ENCODE measurements at regions not wholly inside any gene's neighbourhood (a gene's known extent, or its start where the extent isn't known, plus 50 kb on each side); places are given as distances from the start of the nearest gene placed in this dataset.

DNA sequence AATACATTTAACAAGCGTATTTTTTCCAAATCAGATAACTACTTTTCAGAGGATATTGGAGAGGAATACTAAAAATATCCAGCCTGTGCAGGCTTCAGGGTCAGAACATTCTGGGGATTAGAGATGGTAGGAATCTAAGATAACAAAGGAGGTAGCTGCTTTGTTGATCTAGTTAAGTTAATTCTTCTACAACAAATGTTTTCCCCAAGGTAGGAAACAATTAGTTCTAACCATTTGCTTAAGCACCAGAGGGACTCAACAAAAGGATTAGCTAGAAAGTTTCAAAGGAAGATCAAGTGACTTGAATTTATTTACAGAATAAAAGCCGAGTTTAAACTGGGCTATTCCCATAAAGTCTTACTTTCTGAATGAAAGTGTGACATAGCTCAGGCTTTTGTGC lies 524.2 kb downstream of the TMTC2 start:
- Histone ChIP-seq H3K9me3 (no peaks in the 10 kb centered on the region), H3K27me3 (no peaks in the 10 kb centered on the region), H3K4me3 (no peak overlapping the region), H3K4me1 (no peaks in the 10 kb centered on the region), H3K36me3 (no peaks in the 10 kb centered on the region), H3K27ac (no peak overlapping the region)
- no peak for DNase-seq
- intact Hi-C loops (cut with DNase I; ENCODE audit: low total_unique reads): no loop called here
- WGBS, 2 donors (ENCODE audit: low coverage in 1 of 2): 54 to 56% methylated on average over 2 of the region's 2 CpGs
- in situ Hi-C loops (cut with MboI; ENCODE audit: low pct_ligation_motif_present in 1 of 4, low pct_unique_long_range_greater_than_20kb in 1 of 4, low sequenced_read_pairs in 3 of 4): no loop called here
- TF ChIP-seq POLR2A (IDR thresholded peaks at IDR 0.05) (no peak), POLR2AphosphoS5 (IDR thresholded peaks at IDR 0.05) (no peak), EP300 (IDR thresholded peaks at IDR 0.05; ENCODE audit: low read depth) (no peak)
- TF ChIP-seq, protein P1, sequence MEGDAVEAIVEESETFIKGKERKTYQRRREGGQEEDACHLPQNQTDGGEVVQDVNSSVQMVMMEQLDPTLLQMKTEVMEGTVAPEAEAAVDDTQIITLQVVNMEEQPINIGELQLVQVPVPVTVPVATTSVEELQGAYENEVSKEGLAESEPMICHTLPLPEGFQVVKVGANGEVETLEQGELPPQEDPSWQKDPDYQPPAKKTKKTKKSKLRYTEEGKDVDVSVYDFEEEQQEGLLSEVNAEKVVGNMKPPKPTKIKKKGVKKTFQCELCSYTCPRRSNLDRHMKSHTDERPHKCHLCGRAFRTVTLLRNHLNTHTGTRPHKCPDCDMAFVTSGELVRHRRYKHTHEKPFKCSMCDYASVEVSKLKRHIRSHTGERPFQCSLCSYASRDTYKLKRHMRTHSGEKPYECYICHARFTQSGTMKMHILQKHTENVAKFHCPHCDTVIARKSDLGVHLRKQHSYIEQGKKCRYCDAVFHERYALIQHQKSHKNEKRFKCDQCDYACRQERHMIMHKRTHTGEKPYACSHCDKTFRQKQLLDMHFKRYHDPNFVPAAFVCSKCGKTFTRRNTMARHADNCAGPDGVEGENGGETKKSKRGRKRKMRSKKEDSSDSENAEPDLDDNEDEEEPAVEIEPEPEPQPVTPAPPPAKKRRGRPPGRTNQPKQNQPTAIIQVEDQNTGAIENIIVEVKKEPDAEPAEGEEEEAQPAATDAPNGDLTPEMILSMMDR (IDR thresholded peaks at IDR 0.05): no peak

DNA sequence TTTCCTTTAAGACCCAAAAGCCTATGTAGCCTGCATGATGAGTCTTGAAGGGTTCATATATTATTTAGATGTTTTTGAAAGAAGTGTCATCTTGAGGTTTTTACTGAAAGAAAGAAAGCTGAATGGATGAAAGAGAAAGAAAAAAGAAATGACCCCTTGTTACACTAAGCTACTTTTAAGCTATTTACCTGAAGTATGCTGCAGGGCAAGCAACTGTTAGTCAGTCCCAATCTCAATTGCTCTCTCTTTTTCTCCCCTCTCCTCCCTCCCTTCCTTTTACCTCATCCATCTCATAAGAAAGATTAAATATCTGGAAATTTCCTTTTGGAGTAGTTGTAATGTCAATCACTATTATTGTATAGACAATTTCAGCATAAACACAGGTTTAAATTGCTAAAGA lies 512.4 kb downstream of the TMTC2 start:
- TF ChIP-seq, protein P1 (IDR thresholded peaks at IDR 0.05): no peak
- TF ChIP-seq POLR2A (IDR thresholded peaks at IDR 0.05): no peak
- TF ChIP-seq POLR2AphosphoS5 (IDR thresholded peaks at IDR 0.05): no peak
- TF ChIP-seq EP300 (IDR thresholded peaks at IDR 0.05; ENCODE audit: low read depth): no peak
- intact Hi-C loops (cut with DNase I; ENCODE audit: low total_unique reads) (no loop called here), in situ Hi-C loops (cut with MboI; ENCODE audit: low pct_ligation_motif_present in 1 of 4, low pct_unique_long_range_greater_than_20kb in 1 of 4, low sequenced_read_pairs in 3 of 4) (no loop called here)
- H3K27me3 ChIP-seq: no peaks in the 10 kb centered on the region
- no peaks in the 10 kb centered on the region for H3K9me3 ChIP-seq
- no peaks in the 10 kb centered on the region for H3K36me3 ChIP-seq
- H3K4me1 ChIP-seq: no peaks in the 10 kb centered on the region
- H3K4me3 ChIP-seq: no peak overlapping the region
- H3K27ac ChIP-seq: no peak overlapping the region
- no peak for DNase-seq

- no peaks in the 10 kb centered on the region for H3K36me3 ChIP-seq
- no peak overlapping the region for H3K4me3 ChIP-seq
- H3K9me3 ChIP-seq: no peaks in the 10 kb centered on the region
- no peak overlapping the region for H3K27ac ChIP-seq
- in situ Hi-C loops (cut with MboI; ENCODE audit: low pct_ligation_motif_present in 1 of 4, low pct_unique_long_range_greater_than_20kb in 1 of 4, low sequenced_read_pairs in 3 of 4) (no loop called here), intact Hi-C loops (cut with DNase I; ENCODE audit: low total_unique reads) (no loop called here)
- H3K4me1 ChIP-seq: no peaks in the 10 kb centered on the region
- no peaks in the 10 kb centered on the region for H3K27me3 ChIP-seq
- no peak for DNase-seq
- TF ChIP-seq, protein P1 (IDR thresholded peaks at IDR 0.05): no peak
- TF ChIP-seq POLR2AphosphoS5 (IDR thresholded peaks at IDR 0.05) (no peak), POLR2A (IDR thresholded peaks at IDR 0.05) (no peak), EP300 (IDR thresholded peaks at IDR 0.05; ENCODE audit: low read depth) (no peak)
- WGBS, 2 donors (ENCODE audit: low coverage in 1 of 2): 15 to 42% methylated on average over 3 of the region's 3 CpGs
Observed at GRCh38 chr12:83198291-83199015, 511.7 kb downstream of the TMTC2 start.

DNA sequence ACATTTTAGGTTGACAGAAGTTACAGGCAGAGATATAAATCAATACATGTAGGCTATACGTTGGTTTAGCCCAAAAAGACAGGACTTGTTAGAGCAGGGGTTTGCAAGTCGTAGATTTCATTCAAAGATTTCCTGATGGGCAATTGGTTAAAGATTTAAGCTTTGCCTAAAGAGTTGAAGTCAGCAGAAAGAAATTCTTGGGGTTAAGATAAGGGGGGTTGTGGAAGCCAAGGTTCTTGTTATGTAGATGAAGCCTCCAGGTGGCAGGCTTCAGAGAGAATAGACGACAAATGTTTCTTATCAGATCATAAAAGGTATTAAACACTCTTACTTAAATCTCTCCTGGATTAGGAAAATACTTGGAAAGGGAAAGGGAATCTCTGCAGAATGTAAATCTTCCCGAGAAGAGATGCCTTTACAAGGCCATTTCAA lies 510.8 kb downstream of the TMTC2 start:
- H3K27me3 ChIP-seq: no peaks in the 10 kb centered on the region
- no peak overlapping the region for H3K27ac ChIP-seq
- no peaks in the 10 kb centered on the region for H3K36me3 ChIP-seq
- in situ Hi-C loops (cut with MboI; ENCODE audit: low pct_ligation_motif_present in 1 of 4, low pct_unique_long_range_greater_than_20kb in 1 of 4, low sequenced_read_pairs in 3 of 4) (no loop called here), intact Hi-C loops (cut with DNase I; ENCODE audit: low total_unique reads) (no loop called here)
- H3K4me3 ChIP-seq: no peak overlapping the region
- H3K4me1 ChIP-seq: no peaks in the 10 kb centered on the region
- TF ChIP-seq POLR2A (IDR thresholded peaks at IDR 0.05): no peak
- TF ChIP-seq, protein P1 (IDR thresholded peaks at IDR 0.05): no peak
- no peak for TF ChIP-seq POLR2AphosphoS5 (IDR thresholded peaks at IDR 0.05)
- TF ChIP-seq EP300 (IDR thresholded peaks at IDR 0.05; ENCODE audit: low read depth): no peak
- 47 to 60% methylated on average over 4 of the region's 4 CpGs for WGBS, 2 donors (ENCODE audit: low coverage in 1 of 2)
- no peak for DNase-seq
- H3K9me3 ChIP-seq: no peaks in the 10 kb centered on the region
